ENCODE measurements at regions not wholly inside any gene's neighbourhood (a gene's known extent, or its start where the extent isn't known, plus 50 kb on each side); places are given as distances from the start of the nearest gene placed in this dataset.

- peak; percentile 48 for DNase-seq (ENCODE audit: low read depth)
- TF ChIP-seq CTCF (conservative IDR thresholded peaks at IDR 0.05; ENCODE audit: low read length) = peak; percentile 81
- H3K4me3 ChIP-seq (ENCODE audit: low read length) = peak overlapping the region; percentile 41
Observed at GRCh38 chr21:33127154-33127867, 57.4 kb downstream of the OLIG1 start.

DNA sequence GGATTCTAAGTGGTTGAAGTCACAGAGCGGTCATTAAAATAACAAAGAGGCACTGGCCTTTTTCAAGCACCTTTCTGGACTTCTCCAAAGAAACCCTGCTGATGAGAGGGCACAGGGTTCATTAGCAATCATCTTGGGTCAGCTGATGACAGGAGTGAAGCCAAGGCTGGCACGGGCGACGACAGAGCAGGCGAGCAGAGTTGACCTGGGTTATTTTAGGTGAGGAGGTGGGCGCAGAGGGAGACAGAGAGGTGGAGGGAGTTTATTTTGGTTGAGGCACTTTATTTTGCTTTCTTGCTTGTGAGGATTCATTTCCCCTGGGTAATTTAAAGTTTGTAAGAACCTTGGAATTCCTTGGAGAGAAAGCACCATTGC lies 57.9 kb downstream of the OLIG1 start:
- TF ChIP-seq CTCF (conservative IDR thresholded peaks at IDR 0.05; ENCODE audit: low read length) = no peak
- no peak for DNase-seq (ENCODE audit: low read depth)
- no peak overlapping the region for H3K4me3 ChIP-seq (ENCODE audit: low read length)

GRCh38 chr21:33128538-33128937 lies 58.6 kb downstream of the OLIG1 start:
- H3K4me3 ChIP-seq (ENCODE audit: low read length) = no peak overlapping the region
- DNase-seq (ENCODE audit: low read depth) = no peak
- TF ChIP-seq CTCF (conservative IDR thresholded peaks at IDR 0.05; ENCODE audit: low read length) = no peak

DNA sequence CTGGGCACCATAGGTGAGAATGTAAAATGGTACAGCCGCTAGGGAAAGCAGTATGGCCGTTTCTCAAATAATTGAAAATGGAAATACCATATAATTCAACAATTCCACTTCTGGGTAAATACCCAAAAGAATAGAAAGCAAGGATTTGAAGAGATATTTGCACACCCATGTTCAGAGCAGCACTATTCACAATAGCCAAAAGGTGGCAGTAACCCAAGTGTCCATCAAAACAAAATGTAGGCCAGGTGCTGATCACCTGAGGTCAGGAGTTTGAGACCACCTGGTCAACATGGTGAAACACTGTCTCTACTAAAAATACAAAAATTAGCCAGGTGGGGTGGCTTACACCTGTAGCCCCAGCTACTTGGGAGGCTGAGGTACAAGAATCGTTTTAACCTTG lies 62.1 kb downstream of the OLIG1 start:
- no peak for DNase-seq (ENCODE audit: low read depth)
- no peak overlapping the region for H3K4me3 ChIP-seq (ENCODE audit: low read length)
- TF ChIP-seq CTCF (conservative IDR thresholded peaks at IDR 0.05; ENCODE audit: low read length) = no peak; the same call in 1 of the 2 replicates

GRCh38 chr21:33133892-33134291 lies 64.0 kb downstream of the OLIG1 start:
- TF ChIP-seq CTCF (conservative IDR thresholded peaks at IDR 0.05; ENCODE audit: low read length) = no peak
- no peak overlapping the region for H3K4me3 ChIP-seq (ENCODE audit: low read length)
- no peak for DNase-seq (ENCODE audit: low read depth)

GRCh38 chr21:33135925-33136324 lies 66.0 kb downstream of the OLIG1 start:
- TF ChIP-seq CTCF (conservative IDR thresholded peaks at IDR 0.05; ENCODE audit: low read length) = no peak
- H3K4me3 ChIP-seq (ENCODE audit: low read length) = no peak overlapping the region
- DNase-seq (ENCODE audit: low read depth) = no peak

DNA sequence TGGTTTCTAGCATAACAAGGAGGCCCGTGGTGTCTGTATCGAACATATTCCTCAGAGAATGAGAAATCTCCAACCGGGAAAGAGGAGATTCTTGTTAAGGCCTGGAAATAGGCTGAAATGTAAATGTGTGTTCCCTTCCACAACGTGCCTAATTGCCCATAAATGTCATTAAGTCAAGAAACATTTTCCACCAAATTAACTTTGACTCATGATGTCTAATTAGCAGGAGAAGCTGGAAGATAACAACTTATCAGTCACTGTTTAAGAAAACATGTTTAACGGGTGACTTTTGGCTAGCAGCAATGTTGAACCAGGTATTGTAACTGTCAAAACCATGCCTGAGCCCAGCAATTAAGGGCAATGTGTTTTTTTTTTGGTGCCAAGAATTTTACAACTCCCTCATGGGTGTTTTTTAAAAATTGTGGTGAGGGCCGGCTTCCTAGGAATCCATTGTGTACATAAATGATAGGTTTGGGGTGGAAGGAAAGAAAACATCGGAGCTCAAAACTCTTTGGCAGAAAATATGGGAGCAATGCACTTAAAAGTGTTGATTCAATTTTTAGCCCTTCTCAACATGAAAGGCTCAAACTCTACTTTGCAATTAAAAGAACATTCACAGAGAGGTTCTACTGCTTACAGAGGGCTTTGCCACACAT lies 67.0 kb downstream of the OLIG1 start:
- TF ChIP-seq CTCF (conservative IDR thresholded peaks at IDR 0.05; ENCODE audit: low read length) = no peak
- DNase-seq (ENCODE audit: low read depth) = no peak
- H3K4me3 ChIP-seq (ENCODE audit: low read length) = no peak overlapping the region

Data from AG10803 (cell line).